Astrocyte (in vitro differentiated cells and primary cell): ENCODE measurements at regions not wholly inside any gene's neighbourhood (a gene's known extent, or its start where the extent isn't known, plus 50 kb on each side); places are given as distances from the start of the nearest gene placed in this dataset.

ENCODE experiments used
- DNase-seq: peaks from one replicate; pipeline ENCODE4 v3.0.0-alpha.2; 2010; ENCODE audit warnings: low read depth
- FAIRE-seq: peaks from 2 replicates; lab custom pipeline; 2011; peaks lifted over from hg19 to GRCh38; lab: Jason Lieb, UNC
- H2AFZ ChIP-seq: 2 replicates; pipeline ENCODE4 v1.6.0; 2012; ENCODE audit warnings: low read depth, low read length, inconsistent platforms
- H3K27ac ChIP-seq: 2 replicates; pipeline ENCODE4 v1.5.1; 2011; ENCODE audit warnings: low read depth, low read length, inconsistent platforms
- H3K27me3 ChIP-seq: 2 replicates; pipeline ENCODE4 v1.6.0; 2011; ENCODE audit warnings: low read length, inconsistent platforms; ENCODE audit not compliant: insufficient read depth
- H3K36me3 ChIP-seq: 2 replicates; pipeline ENCODE4 v1.5.1; 2011; ENCODE audit warnings: low read length, inconsistent platforms; ENCODE audit not compliant: insufficient read depth
- H3K4me1 ChIP-seq: 2 replicates; pipeline ENCODE4 v1.5.1; 2011; ENCODE audit warnings: low read length, inconsistent platforms; ENCODE audit not compliant: insufficient read depth
- H3K4me2 ChIP-seq: 2 replicates; pipeline ENCODE4 v1.6.0; 2012; ENCODE audit warnings: low read length, inconsistent platforms
- H3K4me3 ChIP-seq: 2 replicates; pipeline ENCODE4 v1.5.1; 2011; ENCODE audit warnings: low read depth, mild to moderate bottlenecking, low read length, inconsistent platforms; ENCODE audit not compliant: insufficient read depth
- H3K79me2 ChIP-seq: 2 replicates; pipeline ENCODE4 v1.6.0; 2012; ENCODE audit warnings: mild to moderate bottlenecking, low read length, inconsistent platforms; ENCODE audit not compliant: insufficient read depth
- H3K9ac ChIP-seq: 2 replicates; pipeline ENCODE4 v1.6.0; 2012; ENCODE audit warnings: mild to moderate bottlenecking, low read length, inconsistent platforms
- H3K9me3 ChIP-seq: 2 replicates; pipeline ENCODE4 v1.5.1; 2012; ENCODE audit warnings: low read depth, mild to moderate bottlenecking, low read length, inconsistent platforms; ENCODE audit not compliant: insufficient read depth
- H4K20me1 ChIP-seq: 2 replicates; pipeline ENCODE4 v1.6.0; 2012; ENCODE audit warnings: low read length, inconsistent platforms; ENCODE audit not compliant: insufficient read depth
- H3K27ac Mint-ChIP-seq: one replicate; pipeline ENCODE4 v1.8.0; 2021; ENCODE audit warnings: mild to moderate bottlenecking, mixed read lengths; ENCODE audit not compliant: unreplicated experiment
- H3K27me3 Mint-ChIP-seq: one replicate; pipeline ENCODE4 v1.8.0; 2021; ENCODE audit warnings: low read depth, mixed read lengths; ENCODE audit not compliant: unreplicated experiment
- H3K36me3 Mint-ChIP-seq: one replicate; pipeline ENCODE4 v1.8.0; 2021; ENCODE audit warnings: low read depth, mixed read lengths; ENCODE audit not compliant: unreplicated experiment
- H3K4me1 Mint-ChIP-seq: one replicate; pipeline ENCODE4 v1.8.0; 2021; ENCODE audit warnings: low read depth, mixed read lengths; ENCODE audit not compliant: unreplicated experiment
- H3K4me3 Mint-ChIP-seq: one replicate; pipeline ENCODE4 v1.8.0; 2021; ENCODE audit warnings: mild to moderate bottlenecking, moderate library complexity, mixed read lengths; ENCODE audit not compliant: unreplicated experiment
- H3K9me3 Mint-ChIP-seq: one replicate; pipeline ENCODE4 v1.8.0; 2021; ENCODE audit warnings: mild to moderate bottlenecking, mixed read lengths; ENCODE audit not compliant: unreplicated experiment
- CTCF ChIP-seq: IDR thresholded peaks from 2 replicates; pipeline ENCODE4 v1.5.1; 2011; ENCODE audit warnings: low read depth, mild to moderate bottlenecking, inconsistent platforms, low read length, moderate library complexity; ENCODE audit not compliant: insufficient read depth
- EZH2 ChIP-seq: IDR thresholded peaks from 2 replicates; pipeline ENCODE4 v1.6.1; 2012; ENCODE audit warnings: mild to moderate bottlenecking, low read length, inconsistent platforms; ENCODE audit not compliant: insufficient read depth

DNA sequence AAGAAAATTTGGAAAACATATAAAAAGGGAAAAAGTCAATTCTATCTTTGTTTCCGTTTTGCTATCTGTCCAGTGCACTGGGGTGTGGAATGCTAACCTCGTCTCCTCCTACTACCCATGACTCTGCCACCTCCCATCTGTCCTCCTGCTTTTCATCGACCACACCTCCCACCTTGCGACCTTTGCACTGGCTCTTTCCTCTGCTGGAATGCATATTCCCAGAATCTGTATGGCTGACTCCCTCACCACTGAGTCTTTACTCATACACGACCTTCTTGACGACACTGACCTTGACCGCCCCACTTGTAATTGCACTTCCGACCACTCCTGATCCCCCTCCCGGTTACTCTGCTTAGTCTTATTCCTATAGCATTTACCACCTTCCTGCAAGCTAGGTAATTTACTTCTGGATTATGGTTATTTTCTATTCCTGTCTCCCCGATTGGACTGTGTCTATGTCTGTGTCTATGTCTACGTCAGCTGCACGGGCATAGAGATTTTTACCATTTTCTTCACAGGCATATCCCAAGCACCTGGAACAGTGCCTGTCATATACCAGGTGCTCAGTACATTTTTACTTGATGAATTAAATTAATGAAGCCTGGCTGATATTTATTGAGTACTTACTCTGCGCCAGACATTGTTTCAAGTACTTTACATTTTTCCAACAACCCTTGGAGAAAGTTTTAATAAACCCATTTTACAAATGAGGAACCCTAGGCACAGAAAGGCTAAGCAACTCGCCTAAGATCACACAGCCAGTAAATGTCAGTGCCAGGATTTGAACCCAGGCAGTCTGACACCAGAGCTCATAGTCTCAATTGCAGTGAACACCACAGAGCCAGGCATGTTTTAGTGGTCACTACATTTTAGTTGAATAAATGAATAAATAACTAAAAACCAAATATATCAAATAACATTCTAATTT, 54.0 kb upstream of the SLC22A11 start:
- Histone ChIP-seq H3K9me3 (peaks cover 10% of the 10 kb centered on the region), H3K36me3 (no peaks in the 10 kb centered on the region), H3K9ac (no peak overlapping the region), H3K27ac (no peak overlapping the region), H2AFZ (no peak overlapping the region), H3K4me3 (no peak overlapping the region), H3K4me1 (no peaks in the 10 kb centered on the region), H4K20me1 (no peaks in the 10 kb centered on the region), H3K27me3 (peaks cover 20% of the 10 kb centered on the region), H3K79me2 (no peaks in the 10 kb centered on the region), H3K4me2 (no peak overlapping the region)
- H3K36me3 Mint-ChIP-seq, result no peaks in the 10 kb centered on the region
- FAIRE-seq (no peak), DNase-seq (no peak)
- H3K27ac Mint-ChIP-seq, result no peak overlapping the region
- TF ChIP-seq EZH2, result no peak
- TF ChIP-seq CTCF, result no peak
- peaks cover 34% of the 10 kb centered on the region for H3K27me3 Mint-ChIP-seq
- no peaks in the 10 kb centered on the region for H3K4me1 Mint-ChIP-seq
- H3K9me3 Mint-ChIP-seq, result peaks cover 26% of the 10 kb centered on the region
- no peak overlapping the region for H3K4me3 Mint-ChIP-seq

GRCh38 chr11:64502634-64503033, 53.1 kb upstream of the SLC22A11 start:
- peaks cover 26% of the 10 kb centered on the region for H3K9me3 Mint-ChIP-seq
- no peak overlapping the region for H3K27ac Mint-ChIP-seq
- no peaks in the 10 kb centered on the region for H3K4me1 ChIP-seq
- no peak overlapping the region for H3K4me3 ChIP-seq
- no peak overlapping the region for H3K9ac ChIP-seq
- H3K4me2 ChIP-seq, result no peak overlapping the region
- TF ChIP-seq EZH2, result no peak
- no peak for TF ChIP-seq CTCF
- no peak overlapping the region for H2AFZ ChIP-seq
- H3K9me3 ChIP-seq, result peaks cover 10% of the 10 kb centered on the region
- H3K79me2 ChIP-seq, result no peaks in the 10 kb centered on the region
- H4K20me1 ChIP-seq, result no peaks in the 10 kb centered on the region
- H3K36me3 Mint-ChIP-seq, result no peaks in the 10 kb centered on the region
- H3K36me3 ChIP-seq, result no peaks in the 10 kb centered on the region
- H3K4me1 Mint-ChIP-seq, result no peaks in the 10 kb centered on the region
- FAIRE-seq, result no peak
- H3K27me3 ChIP-seq, result peaks cover 24% of the 10 kb centered on the region
- H3K27ac ChIP-seq, result no peak overlapping the region
- no peak overlapping the region for H3K4me3 Mint-ChIP-seq
- H3K27me3 Mint-ChIP-seq, result peaks cover 40% of the 10 kb centered on the region
- no peak for DNase-seq
